Prostate gland (tissue), 2 donors: ENCODE measurements at regions not wholly inside any gene's neighbourhood (a gene's known extent, or its start where the extent isn't known, plus 50 kb on each side); places are given as distances from the start of the nearest gene placed in this dataset.
"Not testable (repeated sequence)": the region's sequence is repeated elsewhere in the genome, so short reads cannot be mapped to it uniquely, and the experiment has no call there.

Experiments
- CTCF ChIP-seq, 4 experiments: fragments of 200-600 bp in 2 of 4; fragments of 450-650 bp in 2 of 4; sonication (generic) in 2 of 4; IDR thresholded peaks; 1 replicate in 3 of 4; 2 replicates in 1 of 4; pipeline ENCODE4 v1.5.1; 2016 to 2019; ENCODE audit warnings: antibody characterized with exemption in 4 of 4, mild to moderate bottlenecking in 2 of 4, moderate library complexity in 2 of 4
- POLR2A ChIP-seq: fragments of 450-650 bp; IDR thresholded peaks from one replicate; pipeline ENCODE4 v1.6.1; 2016; ENCODE audit warnings: antibody characterized with exemption, mild to moderate bottlenecking

DNA sequence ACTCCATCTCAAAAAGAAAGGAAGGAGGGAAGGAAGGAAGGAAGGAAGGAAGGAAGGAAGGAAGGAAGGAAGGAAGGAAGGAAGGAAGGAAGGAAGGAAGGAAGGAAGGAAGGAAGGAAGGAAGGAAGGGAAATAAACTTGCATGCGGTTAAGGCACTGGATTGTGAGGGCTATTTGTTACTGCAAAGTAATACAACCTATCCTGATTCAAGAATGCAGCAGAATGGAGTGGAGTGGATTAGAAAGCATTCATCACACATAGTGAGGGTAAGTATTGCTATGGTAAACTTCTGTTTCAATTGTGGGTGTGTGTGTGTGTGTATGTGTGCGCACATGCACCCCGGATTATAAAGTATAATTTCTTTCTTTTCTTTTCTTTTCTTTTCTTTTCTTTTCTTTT, 344.8 kb upstream of the C16orf82 start:
- not testable (repeated sequence) for TF ChIP-seq CTCF (IDR thresholded peaks at IDR 0.05); POLR2A
